ENCODE measurements at regions not wholly inside any gene's neighbourhood (a gene's known extent, or its start where the extent isn't known, plus 50 kb on each side); places are given as distances from the start of the nearest gene placed in this dataset.

GRCh38 chr1:90561911-90562310 lies 155.2 kb downstream of the BARHL2 start:
- peak overlapping the region; percentile 9 for H3K4me2 ChIP-seq (ENCODE audit: insufficient read depth, insufficient read length, low read length)
- H3K9me3 ChIP-seq (ENCODE audit: control insufficient read depth, low read depth, low read length) = no peaks in the 10 kb centered on the region
- Mint-ChIP-seq H3K9me3 (no peaks in the 10 kb centered on the region; a peak in 1 of 5 replicates), H3K4me3 (peak overlapping the region in 1 of 2 experiments; percentile 61; a peak in 2 of 5 replicates), H3K27ac (no peak overlapping the region), H3K4me1 (peaks cover 52 to 56% of the 10 kb centered on the region in 2 experiments), H3K27me3 (ENCODE audit: low read depth) (peaks cover 82% of the 10 kb centered on the region), H3K36me3 (ENCODE audit: insufficient read depth in 1 of 3, low read depth in 3 of 3) (no peaks in the 10 kb centered on the region)
- H2BK15ac ChIP-seq (ENCODE audit: low read depth, low read length) = no peak overlapping the region
- H3K27ac ChIP-seq (ENCODE audit: insufficient read length, low read depth, low read length) = no peak overlapping the region
- H4K8ac ChIP-seq (replicated peaks; ENCODE audit: insufficient read length, low read depth, low read length) = no peak overlapping the region
- no peaks in the 10 kb centered on the region for H4K20me1 ChIP-seq (ENCODE audit: control insufficient read depth, insufficient read depth, insufficient read length)
- H3K56ac ChIP-seq (ENCODE audit: insufficient read length, low read depth, low read length) = no peak overlapping the region
- no peak overlapping the region for H3K4ac ChIP-seq (ENCODE audit: low read depth, low read length)
- H2BK120ac ChIP-seq (ENCODE audit: low read depth, low read length, poor library complexity, severe bottlenecking) = no peak overlapping the region
- H3K27me3 ChIP-seq (ENCODE audit: insufficient read depth, low read length) = peaks cover 18% of the 10 kb centered on the region; the same call in 1 of the 2 replicates
- H3K4me1 ChIP-seq (ENCODE audit: insufficient read depth, low read length) = peaks cover 4% of the 10 kb centered on the region; the same call in 1 of the 2 replicates
- peak; percentile 59 for TF ChIP-seq CTCF (conservative IDR thresholded peaks at IDR 0.05)
- H3K14ac ChIP-seq (ENCODE audit: insufficient read depth, low read length) = no peak overlapping the region
- H3K23ac ChIP-seq (ENCODE audit: insufficient read length, low read depth, low read length) = no peak overlapping the region
- no peak overlapping the region for H3K18ac ChIP-seq (ENCODE audit: insufficient read length, low read depth, low read length)
- no peak overlapping the region for H2BK20ac ChIP-seq (ENCODE audit: low read depth, low read length, poor library complexity, severe bottlenecking)
- H2AK5ac ChIP-seq (ENCODE audit: insufficient read length, low read length) = no peak overlapping the region
- H3K23me2 ChIP-seq (ENCODE audit: insufficient read length, low read depth, low read length, poor library complexity, severe bottlenecking) = no peaks in the 10 kb centered on the region
- no peak overlapping the region for H3K9ac ChIP-seq (ENCODE audit: extremely low read depth, insufficient read length, low read length)
- no peak overlapping the region for H3T11ph ChIP-seq (ENCODE audit: low read length)
- no peak overlapping the region for H2BK5ac ChIP-seq (ENCODE audit: insufficient read length, low read length)
- H4K5ac ChIP-seq (ENCODE audit: insufficient read length, low read depth, low read length) = no peak overlapping the region
- no peak overlapping the region for H2BK12ac ChIP-seq (ENCODE audit: insufficient read length, low read depth, low read length)
- WGBS (ENCODE audit: extremely low coverage, insufficient read length, low lambda C conversion rate) = no CpG with 5 or more reads among the region's 3 CpGs
- H2AFZ ChIP-seq (ENCODE audit: low read length) = no peak overlapping the region
- no peak overlapping the region for H4K91ac ChIP-seq (ENCODE audit: insufficient read length, low read depth, low read length)
- H3K79me1 ChIP-seq (ENCODE audit: insufficient read depth, low read depth, low read length, poor library complexity, severe bottlenecking) = no peaks in the 10 kb centered on the region
- H3K79me2 ChIP-seq (ENCODE audit: insufficient read depth, low read length) = no peaks in the 10 kb centered on the region
- DNase-seq = peak; percentile 82
